ENCODE measurements at regions not wholly inside any gene's neighbourhood (a gene's known extent, or its start where the extent isn't known, plus 50 kb on each side); places are given as distances from the start of the nearest gene placed in this dataset.

GRCh38 chr11:87548797-87549196 lies 511.1 kb downstream of the TMEM135 start:
- TF ChIP-seq POLR2A (IDR thresholded peaks at IDR 0.05; ENCODE audit: low read length) (no peak), GATA1 (IDR thresholded peaks at IDR 0.05; ENCODE audit: low read depth, low read length) (no peak)

All from erythroblast (primary cell).